T1000 (cell line): ENCODE measurements at regions not wholly inside any gene's neighbourhood (a gene's known extent, or its start where the extent isn't known, plus 50 kb on each side); places are given as distances from the start of the nearest gene placed in this dataset.
"Not testable (repeated sequence)": the region's sequence is repeated elsewhere in the genome, so short reads cannot be mapped to it uniquely, and the experiment has no call there.

Source experiments
- DNase-seq: peaks from one replicate; lab custom pipeline; 2025; ENCODE audit warnings: mixed read lengths; lab: John Stamatoyannopoulos, UW

GRCh38 chr17:71864755-71865154, 256.1 kb upstream of the SOX9 start:
- DNase-seq, result no peak

GRCh38 chr17:71866095-71866494, 254.7 kb upstream of the SOX9 start:
- no peak for DNase-seq

DNA sequence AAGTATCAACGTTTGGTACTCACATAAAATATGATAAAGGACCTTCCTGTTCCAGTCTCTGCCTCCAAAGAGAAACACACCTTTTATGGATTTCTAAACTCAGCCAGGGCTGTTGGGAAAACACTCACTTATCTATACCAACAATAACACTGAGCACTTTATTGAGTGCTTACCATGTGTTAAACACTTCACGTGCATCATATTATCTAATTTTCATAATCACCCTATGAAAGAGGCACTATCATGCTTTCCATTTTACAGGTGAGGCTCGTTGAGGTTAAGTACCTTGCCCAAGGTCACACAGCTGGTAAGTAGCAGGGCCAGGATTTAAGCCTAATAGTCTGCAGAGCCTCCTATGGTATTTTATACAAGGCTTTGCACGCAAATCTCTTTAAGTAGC, 251.5 kb upstream of the SOX9 start:
- DNase-seq, result no peak

DNA sequence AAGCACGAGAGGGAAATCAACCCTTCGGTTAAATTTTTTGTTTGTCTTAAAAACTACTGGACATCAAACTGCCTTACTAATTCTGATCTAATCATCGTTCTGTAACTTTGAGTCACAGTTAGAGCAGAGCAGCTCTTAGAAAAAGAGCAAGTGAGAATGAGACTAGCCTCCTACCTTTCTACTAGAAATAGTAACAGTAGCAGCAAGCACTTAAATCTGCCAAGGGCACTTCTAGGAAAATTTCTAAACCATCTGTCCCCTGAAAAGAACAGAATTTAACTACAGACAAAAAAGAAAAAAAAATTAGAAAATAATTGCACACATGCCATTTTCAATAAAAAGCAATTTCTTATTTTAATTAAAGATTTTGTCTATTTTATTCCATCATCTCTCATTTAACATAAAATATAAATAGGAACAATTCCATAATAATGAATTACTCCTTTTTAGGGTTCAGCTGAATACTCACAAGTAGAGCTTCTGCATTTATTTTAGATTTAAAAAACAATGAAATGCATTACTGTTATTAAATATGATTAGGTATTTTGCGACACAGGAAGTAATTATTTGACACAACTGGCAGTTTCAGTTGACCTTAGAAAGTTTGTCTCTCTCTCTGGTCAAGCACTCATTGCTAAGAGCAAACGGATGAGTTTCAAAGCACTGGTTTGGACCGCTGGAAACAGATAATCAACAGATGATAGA, 250.8 kb upstream of the SOX9 start:
- no peak for DNase-seq

- no peak for DNase-seq
These were observed 250.3 kb upstream of the SOX9 start for GRCh38 chr17:71870546-71870862.

GRCh38 chr17:71872843-71873485, 247.9 kb upstream of the SOX9 start:
- no peak for DNase-seq

DNA sequence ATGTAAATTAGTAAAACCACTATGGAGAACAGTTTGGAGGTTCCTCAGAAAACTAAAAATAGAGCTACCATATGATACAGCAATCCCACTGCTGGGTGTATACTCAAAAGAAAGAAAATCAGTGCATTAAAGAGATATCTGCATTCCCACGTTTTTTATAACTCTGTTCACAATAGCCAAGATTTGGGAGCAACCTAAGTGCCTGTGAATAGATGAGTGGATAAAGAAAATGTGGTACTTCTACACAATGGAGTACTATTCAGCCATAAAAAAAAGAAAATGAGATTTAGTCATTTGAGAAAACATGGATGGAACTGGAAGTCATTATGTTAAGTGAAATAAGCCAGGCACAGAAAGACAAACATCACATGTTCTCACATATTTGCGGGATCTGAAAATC, 246.0 kb upstream of the SOX9 start:
- DNase-seq, result not testable (repeated sequence)

DNA sequence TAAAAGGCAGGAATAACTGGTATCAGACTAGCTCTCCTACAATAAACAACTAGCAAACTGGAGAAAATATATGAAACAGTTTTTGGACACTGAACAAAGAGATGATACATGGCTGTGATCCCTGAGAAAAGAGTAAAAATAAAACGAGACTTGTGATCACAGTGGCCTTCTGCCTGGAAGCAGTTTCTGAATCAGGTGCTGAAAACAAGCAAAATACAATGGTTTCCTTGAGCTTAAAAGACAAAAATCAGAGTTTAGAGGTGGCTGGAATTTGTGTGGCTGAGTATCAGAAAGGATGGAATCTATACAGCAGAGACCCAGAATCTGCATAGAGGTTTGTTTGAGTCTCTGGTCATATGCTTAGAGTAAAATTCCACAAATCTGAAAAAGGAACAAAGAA, 242.5 kb upstream of the SOX9 start:
- no peak for DNase-seq

DNA sequence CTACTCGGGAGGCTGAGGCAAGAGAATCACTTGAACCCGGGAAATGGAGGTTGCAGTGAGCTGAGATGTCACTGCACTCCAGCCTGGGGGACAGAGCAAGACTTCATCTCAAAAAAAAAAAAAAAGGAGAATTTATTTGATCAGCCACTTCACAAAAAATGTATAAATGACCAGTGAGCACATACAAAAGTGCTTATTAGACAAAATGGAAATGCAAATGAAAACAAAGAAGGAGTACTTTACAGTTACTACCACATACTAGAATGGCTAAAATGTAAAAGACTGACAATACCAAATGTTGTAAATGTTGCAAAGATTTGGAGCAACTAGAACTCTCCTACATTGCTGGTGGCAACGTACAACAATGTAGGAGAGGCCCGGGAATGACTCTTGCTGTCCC, 241.8 kb upstream of the SOX9 start:
- no peak for DNase-seq

- DNase-seq, result no peak
These were observed 239.8 kb upstream of the SOX9 start for GRCh38 chr17:71881041-71881440.

DNA sequence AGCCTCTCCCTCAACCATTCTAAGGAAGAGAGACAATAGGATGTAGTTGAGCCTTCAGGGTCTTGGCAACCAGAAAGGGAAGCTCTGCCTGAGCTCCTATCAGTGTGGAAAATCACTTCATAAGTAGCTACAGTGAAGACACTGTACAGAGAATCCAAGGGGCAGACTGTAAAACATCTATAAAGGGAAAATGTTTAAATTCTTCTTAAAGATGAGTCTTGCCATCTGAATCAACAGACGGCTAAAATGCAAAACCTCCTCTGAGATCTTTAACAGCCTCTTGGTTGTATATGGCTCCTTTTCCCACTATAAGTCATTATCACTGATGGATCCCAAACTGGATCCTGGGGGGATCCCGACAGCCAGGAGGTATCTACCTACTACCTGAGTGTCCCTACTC, 239.2 kb upstream of the SOX9 start:
- no peak for DNase-seq

- DNase-seq, result no peak
These were observed 237.6 kb upstream of the SOX9 start for GRCh38 chr17:71883258-71883657.

DNA sequence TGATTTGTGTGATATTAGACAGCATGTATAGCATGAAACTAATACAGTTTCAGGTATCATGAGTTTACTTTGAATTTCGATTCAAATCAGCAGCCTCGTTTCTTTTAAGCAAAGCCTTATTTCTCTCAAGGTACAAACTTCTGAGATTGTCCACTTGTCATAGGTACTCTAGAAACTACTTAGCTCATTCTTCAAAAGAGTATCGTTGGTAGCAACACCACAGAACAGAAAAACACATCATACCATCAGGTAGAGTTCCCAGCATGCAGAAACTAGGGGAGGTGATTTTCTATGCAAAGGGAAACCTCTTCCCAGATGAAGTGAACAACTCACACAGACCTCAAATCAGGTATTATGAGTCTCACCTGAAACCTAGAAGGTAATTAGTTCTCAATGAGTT, 237.0 kb upstream of the SOX9 start:
- no peak for DNase-seq

- no peak for DNase-seq
These were observed 235.2 kb upstream of the SOX9 start for GRCh38 chr17:71885662-71886061.

DNA sequence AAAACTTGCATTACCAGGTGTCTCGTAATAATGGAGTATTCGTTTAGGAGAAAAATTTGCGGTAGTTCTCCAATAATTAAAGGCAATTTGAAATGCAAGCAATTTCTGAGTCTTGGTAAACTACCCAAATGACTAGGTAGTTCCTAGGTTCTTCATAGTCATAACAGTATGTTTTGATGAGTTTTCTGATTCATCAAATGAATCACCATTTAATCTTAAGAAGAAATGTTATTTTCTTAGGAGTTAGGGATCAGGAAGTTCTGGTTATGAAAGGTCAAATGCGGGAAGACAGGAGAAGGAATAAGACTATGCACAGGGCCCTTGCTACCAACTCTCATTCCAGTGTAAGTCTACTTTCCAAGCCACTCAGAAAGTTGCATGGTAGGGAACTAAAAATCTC, 221.5 kb upstream of the SOX9 start:
- DNase-seq, result no peak

- peak; percentile 38 for DNase-seq
These were observed 220.1 kb upstream of the SOX9 start for GRCh38 chr17:71900621-71901229.

- DNase-seq, result no peak
These were observed 217.8 kb upstream of the SOX9 start for GRCh38 chr17:71902894-71903506.

DNA sequence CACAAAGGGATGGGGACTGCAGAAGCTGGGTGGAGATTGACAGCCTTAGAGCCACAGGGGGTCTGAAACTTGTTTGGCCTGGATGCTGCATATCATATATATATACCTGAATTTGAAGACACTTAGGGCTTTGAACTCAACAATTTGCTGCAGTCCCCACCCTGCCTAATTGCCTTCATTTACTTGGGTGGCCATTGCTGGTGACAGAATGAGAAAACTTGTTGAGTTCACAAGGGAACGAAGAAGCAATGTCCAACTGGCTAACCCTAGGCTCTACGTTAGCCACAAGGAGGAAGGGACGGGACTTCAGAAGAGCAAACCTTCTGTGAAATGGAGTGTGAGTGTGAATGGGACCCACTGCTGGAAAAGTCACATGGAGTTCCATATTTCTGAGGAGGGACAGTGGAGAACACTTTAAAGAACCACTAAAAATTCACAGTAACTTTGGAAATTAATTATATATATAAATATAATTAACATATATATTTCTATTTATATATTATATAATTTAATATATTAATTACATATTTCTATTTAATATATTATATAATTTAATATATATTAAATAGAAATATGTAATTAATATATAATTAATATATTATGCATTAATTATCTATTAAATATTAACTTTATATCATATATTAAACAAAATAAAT, 215.3 kb upstream of the SOX9 start:
- no peak for DNase-seq

DNA sequence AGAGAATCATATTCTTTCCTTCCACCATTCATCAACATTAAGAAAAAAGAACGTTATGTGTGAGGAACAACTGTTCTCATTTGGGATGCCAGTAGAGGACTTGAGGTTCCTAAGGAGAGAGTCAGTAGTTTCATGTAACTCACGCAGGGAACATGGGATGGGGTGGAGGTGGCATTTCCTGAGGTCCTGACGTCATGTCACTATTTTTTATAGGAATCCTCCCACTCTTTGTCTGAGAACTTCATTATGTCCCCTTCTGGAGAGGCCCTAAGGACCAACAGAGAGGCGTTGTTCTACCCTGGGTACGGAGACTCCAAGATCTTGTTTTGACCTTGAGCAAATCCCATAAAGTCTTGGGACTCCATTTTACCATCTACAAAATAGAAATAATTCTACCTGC, 211.7 kb upstream of the SOX9 start:
- no peak for DNase-seq

- DNase-seq, result no peak
These were observed 210.8 kb upstream of the SOX9 start for GRCh38 chr17:71910002-71910401.

DNA sequence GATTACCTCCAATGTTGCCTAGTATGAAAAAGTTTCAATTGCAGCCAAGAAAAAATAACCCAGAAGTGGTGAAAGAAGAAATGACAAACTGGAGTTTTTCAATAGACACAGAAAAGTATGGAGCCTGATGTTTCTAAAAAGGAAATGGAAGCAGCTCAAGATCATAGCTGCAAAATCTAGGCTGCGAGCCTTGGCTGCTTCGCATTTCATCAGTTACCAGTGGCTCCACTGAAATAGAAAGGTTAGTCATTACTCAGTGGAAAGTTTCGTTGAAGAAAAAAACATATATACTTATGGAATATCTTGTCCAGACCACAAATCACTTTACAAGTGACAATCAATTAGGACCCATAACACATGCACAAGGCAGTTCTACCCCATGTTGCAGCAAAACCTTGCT, 206.8 kb upstream of the SOX9 start:
- DNase-seq, result no peak

- no peak for DNase-seq
These were observed 206.0 kb upstream of the SOX9 start for GRCh38 chr17:71914812-71915211.

DNA sequence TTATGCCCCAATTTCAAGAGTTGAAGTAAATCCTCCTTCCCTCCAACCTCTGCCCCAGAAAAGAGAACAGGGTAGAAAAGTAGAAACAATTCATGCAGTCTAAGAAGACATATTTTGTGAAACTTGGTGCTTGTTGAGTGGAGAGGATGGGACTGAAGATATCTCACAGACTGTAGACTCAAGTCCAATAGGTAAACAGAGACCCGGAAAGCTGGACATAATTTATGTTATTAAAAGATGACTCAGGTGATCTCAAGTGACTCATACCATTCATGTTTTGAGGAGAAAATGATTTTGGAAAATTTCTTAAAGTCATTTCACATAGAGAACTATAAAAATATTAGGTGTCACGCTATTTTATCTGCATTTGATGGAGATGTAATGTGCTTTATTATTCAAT, 203.1 kb upstream of the SOX9 start:
- DNase-seq, result no peak
